ENCODE measurements at regions not wholly inside any gene's neighbourhood (a gene's known extent, or its start where the extent isn't known, plus 50 kb on each side); places are given as distances from the start of the nearest gene placed in this dataset.
"Not testable (repeated sequence)": the region's sequence is repeated elsewhere in the genome, so short reads cannot be mapped to it uniquely, and the experiment has no call there.

DNA sequence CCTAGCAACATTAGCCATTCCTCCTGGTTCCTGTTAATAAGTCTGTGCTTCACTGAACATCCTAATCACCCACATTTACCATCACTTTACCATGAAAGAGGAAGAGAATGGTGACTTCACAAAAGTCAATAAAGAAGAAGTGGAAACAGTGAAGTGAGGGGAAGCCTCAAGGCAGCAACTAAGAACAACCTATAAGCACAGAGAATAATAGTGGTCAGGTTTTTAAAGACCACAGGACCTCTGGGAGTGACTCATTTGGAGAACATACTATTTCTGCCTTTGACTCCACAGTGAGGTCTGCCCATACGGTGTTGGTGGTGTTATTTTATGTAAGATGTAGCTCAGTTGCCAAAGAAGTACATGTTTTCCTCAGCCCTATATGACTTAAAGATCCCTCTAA, 86.0 kb upstream of the TET2 start:
- DNase-seq = no peak

GRCh38 chr4:105061136-105061696, 85.5 kb upstream of the TET2 start:
- DNase-seq = no peak

GRCh38 chr4:105061731-105062130, 84.9 kb upstream of the TET2 start:
- no peak for DNase-seq

DNA sequence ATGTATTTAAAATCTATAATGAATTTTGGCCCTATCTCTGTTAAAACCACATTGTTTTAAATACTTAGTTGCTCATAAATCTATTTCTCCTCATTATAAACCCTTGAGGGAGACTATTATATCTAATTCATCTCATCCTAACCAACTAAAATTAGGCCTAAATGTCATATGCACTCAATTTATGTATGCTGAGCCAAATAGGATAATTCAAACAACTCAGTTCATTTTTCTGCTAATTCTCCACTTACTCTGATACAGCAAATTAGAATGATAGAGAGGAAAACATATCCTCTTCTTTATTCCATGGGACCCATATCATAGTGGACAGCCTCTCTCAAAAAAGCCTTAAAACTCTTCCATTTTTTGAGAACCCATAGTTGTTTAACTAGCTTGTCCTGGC, 80.3 kb upstream of the TET2 start:
- no peak for DNase-seq

GRCh38 chr4:105067431-105067830, 79.2 kb upstream of the TET2 start:
- DNase-seq = no peak

- DNase-seq = peak; percentile 14
These were observed 78.7 kb upstream of the TET2 start for GRCh38 chr4:105067946-105068345.

- DNase-seq = no peak
These were observed 78.2 kb upstream of the TET2 start for GRCh38 chr4:105068516-105068915.

DNA sequence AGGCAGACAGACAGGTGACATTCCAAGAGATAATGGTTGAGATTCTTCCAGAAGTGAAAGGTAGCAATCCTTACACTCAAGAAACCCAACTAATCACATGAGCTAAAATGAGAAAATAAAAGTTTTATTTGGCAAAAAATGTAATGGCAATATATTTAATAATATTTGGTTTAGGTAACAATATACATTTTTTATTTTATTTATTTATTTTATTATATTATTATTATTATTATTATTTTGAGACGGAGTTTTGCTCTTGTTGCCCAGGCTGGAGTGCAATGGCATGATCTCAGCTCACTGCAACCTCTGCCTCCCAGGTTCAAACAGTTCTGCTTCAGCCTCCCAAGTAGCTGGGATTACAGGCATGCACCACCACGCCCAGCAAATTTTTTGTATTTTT, 74.6 kb upstream of the TET2 start:
- DNase-seq = not testable (repeated sequence)

DNA sequence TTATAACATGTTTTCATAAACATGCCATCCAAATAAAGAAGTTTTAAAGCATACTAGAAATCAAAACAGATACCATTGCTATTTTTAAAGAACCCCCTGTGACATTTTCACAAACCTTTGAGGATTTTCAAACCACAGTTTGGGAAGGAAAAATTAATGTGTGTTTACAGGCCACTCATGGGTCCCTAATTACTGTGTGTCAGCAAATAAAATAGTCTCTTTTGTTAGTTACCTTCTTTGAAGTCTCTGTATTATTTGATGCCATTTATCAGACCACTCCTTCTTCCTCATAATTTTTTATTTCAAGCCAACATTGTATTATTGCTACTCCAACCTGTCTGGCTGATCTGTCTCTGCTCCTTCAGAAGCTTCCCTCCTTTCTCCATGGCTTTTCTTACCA, 72.6 kb upstream of the TET2 start:
- DNase-seq = no peak

DNA sequence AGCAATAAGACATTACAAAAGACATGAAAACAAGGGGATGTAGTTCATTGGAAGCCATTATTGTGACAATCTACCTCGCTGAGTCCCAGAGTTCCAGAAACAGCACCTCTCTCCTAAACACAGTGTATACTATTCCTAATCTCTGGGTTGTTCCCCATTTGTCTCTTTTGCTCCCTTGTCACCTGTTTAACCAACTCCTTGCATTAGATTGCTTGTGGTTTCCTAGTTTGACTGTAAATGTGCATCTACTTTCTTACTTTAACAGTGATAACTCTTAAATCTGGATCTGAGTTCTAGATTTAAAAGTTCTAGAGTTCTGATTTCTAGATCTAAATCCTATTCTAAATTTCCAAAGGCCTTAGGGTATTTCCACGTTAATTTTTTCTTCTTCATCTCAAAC, 71.6 kb upstream of the TET2 start:
- DNase-seq = no peak

GRCh38 chr4:105088110-105088879, 58.4 kb upstream of the TET2 start:
- DNase-seq = peak; percentile 80

DNA sequence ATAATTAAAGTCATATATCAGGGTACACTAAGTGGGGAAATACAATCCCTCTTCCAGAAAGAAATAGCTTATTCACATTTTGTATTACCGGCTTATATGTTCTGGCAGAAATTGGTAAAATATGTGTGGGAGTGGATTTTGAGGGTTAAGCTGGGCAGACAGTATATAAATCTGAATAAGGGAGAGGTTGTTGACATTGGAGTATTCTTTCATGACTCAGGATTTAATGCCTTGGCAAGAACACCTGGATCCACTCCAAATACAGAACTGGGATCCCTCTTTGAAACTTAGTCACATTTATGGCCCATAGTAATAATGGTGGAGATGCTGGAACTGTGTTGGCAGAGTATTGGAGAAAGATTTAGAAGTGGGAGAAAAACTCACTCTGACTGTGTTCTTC, 54.3 kb upstream of the TET2 start:
- peak; percentile 72 for DNase-seq

DNA sequence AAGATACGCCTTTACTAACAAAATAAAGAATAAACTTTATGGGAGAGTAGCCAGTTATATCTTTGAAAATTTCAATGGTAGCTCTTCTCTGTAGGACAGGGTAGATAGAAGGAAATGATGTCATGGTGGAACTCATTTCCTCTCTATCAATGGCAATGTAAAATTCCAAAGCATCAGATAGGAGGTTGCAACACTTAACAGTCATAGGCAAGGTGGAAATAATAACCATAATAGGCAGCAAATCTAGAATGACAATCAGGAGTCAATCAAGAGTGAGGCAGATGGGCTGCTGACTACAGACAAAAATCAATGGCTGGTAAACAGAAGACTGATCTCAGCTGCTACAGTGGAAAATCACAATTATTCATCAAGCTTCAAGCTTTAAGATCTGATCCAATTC, 53.9 kb upstream of the TET2 start:
- no peak for DNase-seq

GRCh38 chr4:105093975-105094374, 52.7 kb upstream of the TET2 start:
- DNase-seq = no peak

Measured in NCI-H446 treated with DMSO at 0.1 percent for 48 hours (cell line).